Right renal cortex interstitium (tissue), 3 donors: ENCODE measurements at regions not wholly inside any gene's neighbourhood (a gene's known extent, or its start where the extent isn't known, plus 50 kb on each side); places are given as distances from the start of the nearest gene placed in this dataset.

Experiments
- DNase-seq, 3 donors: peaks; one replicate each; pipeline ENCODE4 v3.0.0-alpha.2; 2013; ENCODE audit warnings: low read depth in 3 of 3, low spot score in 2 of 3

- DNase-seq = no peak
Measured at GRCh38 chr1:47627016-47627415, 189.2 kb downstream of the FOXD2 start.

- DNase-seq = no peak
Measured at GRCh38 chr1:47627471-47628370, 189.9 kb downstream of the FOXD2 start.

GRCh38 chr1:47629201-47629600, 191.4 kb downstream of the FOXD2 start:
- DNase-seq = no peak

- DNase-seq = no peak
Measured at GRCh38 chr1:47630346-47630745, 192.5 kb downstream of the FOXD2 start.

GRCh38 chr1:47631411-47631995, 193.7 kb downstream of the FOXD2 start:
- DNase-seq = no peak

GRCh38 chr1:47635111-47635510, 197.3 kb downstream of the FOXD2 start:
- no peak for DNase-seq

GRCh38 chr1:47635597-47635996, 197.8 kb downstream of the FOXD2 start:
- DNase-seq = no peak

GRCh38 chr1:47637111-47637685, 199.4 kb downstream of the FOXD2 start:
- no peak for DNase-seq

- no peak for DNase-seq
Measured at GRCh38 chr1:47638240-47638639, 200.4 kb downstream of the FOXD2 start.

GRCh38 chr1:47638713-47639112, 200.9 kb downstream of the FOXD2 start:
- DNase-seq = no peak

GRCh38 chr1:47643306-47644211, 205.7 kb downstream of the FOXD2 start:
- DNase-seq = no peak

- no peak for DNase-seq
Measured at GRCh38 chr1:47644212-47644573, 206.3 kb downstream of the FOXD2 start.

- DNase-seq = no peak
Measured at GRCh38 chr1:47645151-47645550, 207.3 kb downstream of the FOXD2 start.

GRCh38 chr1:47646676-47647075, 208.8 kb downstream of the FOXD2 start:
- no peak for DNase-seq

- DNase-seq = no peak
Measured at GRCh38 chr1:47647327-47647845, 209.5 kb downstream of the FOXD2 start.

- no peak for DNase-seq
Measured at GRCh38 chr1:47650205-47650604, 212.4 kb downstream of the FOXD2 start.

GRCh38 chr1:47650611-47651010, 212.8 kb downstream of the FOXD2 start:
- no peak for DNase-seq

- no peak for DNase-seq
Measured at GRCh38 chr1:47651311-47652089, 213.7 kb downstream of the FOXD2 start.

- DNase-seq = no peak
Measured at GRCh38 chr1:47655521-47656300, 217.9 kb downstream of the FOXD2 start.
